Ovary (tissue), 7 donors: ENCODE measurements at regions not wholly inside any gene's neighbourhood (a gene's known extent, or its start where the extent isn't known, plus 50 kb on each side); places are given as distances from the start of the nearest gene placed in this dataset.

Experiments
- DNase-seq, 5 donors: peaks; one replicate each; pipeline ENCODE4 v3.0.0-alpha.2; 2019 to 2020
- H3K27ac ChIP-seq, 2 donors: fragments of 200-600 bp; one replicate each; pipeline versions ENCODE4 v1.5.1 to v1.8.0; 2019 to 2022
- H3K27me3 ChIP-seq: fragments of 200-600 bp; one replicate; pipeline ENCODE4 v1.8.0; 2022
- H3K36me3 ChIP-seq: fragments of 200-600 bp; sonication (generic); one replicate; pipeline ENCODE4 v1.5.1; 2019
- H3K4me1 ChIP-seq: one replicate; pipeline ENCODE4 v1.8.1; 2013; ENCODE audit warnings: mild to moderate bottlenecking, moderate library complexity; ENCODE audit not compliant: insufficient read depth
- H3K4me3 ChIP-seq: fragments of 200-600 bp; sonication (generic); one replicate; pipeline ENCODE4 v1.5.1; 2017
- H3K9me3 ChIP-seq, 2 donors: fragments of 200-600 bp in 1 of 2; sonication (generic) in 1 of 2; one replicate each; pipeline versions ENCODE4 v1.5.1 to v1.8.1; 2013 to 2019; ENCODE audit warnings: mild to moderate bottlenecking in 1 of 2, moderate library complexity in 1 of 2
- EP300 ChIP-seq: sonication (generic); formaldehyde crosslinking; IDR thresholded peaks from one replicate; pipeline ENCODE4 v1.6.1; 2017; ENCODE audit warnings: antibody characterized with exemption
- POLR2A ChIP-seq: fragments of 450-650 bp; IDR thresholded peaks from one replicate; pipeline ENCODE4 v1.6.1; 2017; ENCODE audit warnings: antibody characterized with exemption, mild to moderate bottlenecking, moderate library complexity
- WGBS, 3 donors: extraction: QIAGEN DNeasy Blood & Tissue Kit in 1 of 3; methylation state at CpG; one replicate each; pipeline versions ENCODE4 v1.1.5 to v1.1.7; 2013 to 2017; 5-methylcytosine and 5-hydroxymethylcytosine counted together
- intact Hi-C, 4 donors: fragments of 100-400 bp; cut with DNase I; formaldehyde crosslinking; loops; one replicate each; pipeline versions ENCODE4 v1.11.0 to v1.15.1; 2022 to 2023
- TF ChIP-seq, protein P1 (sequence below), 3 donors: fragments of 450-650 bp in 2 of 3; fragments of 200-600 bp in 1 of 3; IDR thresholded peaks; one replicate each; pipeline versions ENCODE4 v1.5.1 to v1.8.0; 2016 to 2022; ENCODE audit warnings: antibody characterized with exemption in 3 of 3, mild to moderate bottlenecking in 1 of 3
- donor health status: DM: no; HTN: no; CAD: no; lungs with moderate emphysema.
- donor health status: DM: no; HTN: no; CAD: no.
- donor health status: Bipolar disorder and iron deficiency.
- donor health status: DM: no; HTN: no; CAD: no.
- donor health status: DM: yes; HTN: yes; CAD: no.

DNA sequence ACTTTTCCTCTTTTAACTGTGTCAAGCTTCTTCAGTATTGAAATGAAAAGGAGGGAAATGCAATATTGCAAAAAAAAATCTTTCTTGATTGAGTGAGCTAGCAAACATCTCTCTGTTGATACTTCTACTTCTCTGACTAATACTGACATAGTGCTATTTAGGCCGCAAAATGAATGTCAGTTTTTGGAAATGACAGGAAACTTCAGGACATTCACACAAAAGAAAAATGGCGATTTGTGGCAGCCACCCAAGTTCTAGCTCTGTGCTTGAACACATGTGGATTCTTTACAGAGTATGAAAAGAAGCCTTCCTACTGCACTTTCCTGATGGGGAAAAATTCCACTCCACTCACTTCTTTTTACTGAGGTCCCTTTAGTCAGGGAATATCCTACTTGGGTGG, 486.8 kb upstream of the ALCAM start:
- intact Hi-C loops = no loop called here
- Histone ChIP-seq H3K9me3 (no peaks in the 10 kb centered on the region), H3K27ac (no peak overlapping the region), H3K4me1 (no peaks in the 10 kb centered on the region), H3K4me3 (no peak overlapping the region), H3K36me3 (no peaks in the 10 kb centered on the region), H3K27me3 (no peaks in the 10 kb centered on the region)
- TF ChIP-seq POLR2A (no peak), EP300 (no peak)
- TF ChIP-seq, protein P1, sequence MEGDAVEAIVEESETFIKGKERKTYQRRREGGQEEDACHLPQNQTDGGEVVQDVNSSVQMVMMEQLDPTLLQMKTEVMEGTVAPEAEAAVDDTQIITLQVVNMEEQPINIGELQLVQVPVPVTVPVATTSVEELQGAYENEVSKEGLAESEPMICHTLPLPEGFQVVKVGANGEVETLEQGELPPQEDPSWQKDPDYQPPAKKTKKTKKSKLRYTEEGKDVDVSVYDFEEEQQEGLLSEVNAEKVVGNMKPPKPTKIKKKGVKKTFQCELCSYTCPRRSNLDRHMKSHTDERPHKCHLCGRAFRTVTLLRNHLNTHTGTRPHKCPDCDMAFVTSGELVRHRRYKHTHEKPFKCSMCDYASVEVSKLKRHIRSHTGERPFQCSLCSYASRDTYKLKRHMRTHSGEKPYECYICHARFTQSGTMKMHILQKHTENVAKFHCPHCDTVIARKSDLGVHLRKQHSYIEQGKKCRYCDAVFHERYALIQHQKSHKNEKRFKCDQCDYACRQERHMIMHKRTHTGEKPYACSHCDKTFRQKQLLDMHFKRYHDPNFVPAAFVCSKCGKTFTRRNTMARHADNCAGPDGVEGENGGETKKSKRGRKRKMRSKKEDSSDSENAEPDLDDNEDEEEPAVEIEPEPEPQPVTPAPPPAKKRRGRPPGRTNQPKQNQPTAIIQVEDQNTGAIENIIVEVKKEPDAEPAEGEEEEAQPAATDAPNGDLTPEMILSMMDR (IDR thresholded peaks at IDR 0.05) = no peak
- no peak for DNase-seq
- 73 to 85% (median 83%) methylated on average over 2 of the region's 2 CpGs for WGBS, 3 donors

DNA sequence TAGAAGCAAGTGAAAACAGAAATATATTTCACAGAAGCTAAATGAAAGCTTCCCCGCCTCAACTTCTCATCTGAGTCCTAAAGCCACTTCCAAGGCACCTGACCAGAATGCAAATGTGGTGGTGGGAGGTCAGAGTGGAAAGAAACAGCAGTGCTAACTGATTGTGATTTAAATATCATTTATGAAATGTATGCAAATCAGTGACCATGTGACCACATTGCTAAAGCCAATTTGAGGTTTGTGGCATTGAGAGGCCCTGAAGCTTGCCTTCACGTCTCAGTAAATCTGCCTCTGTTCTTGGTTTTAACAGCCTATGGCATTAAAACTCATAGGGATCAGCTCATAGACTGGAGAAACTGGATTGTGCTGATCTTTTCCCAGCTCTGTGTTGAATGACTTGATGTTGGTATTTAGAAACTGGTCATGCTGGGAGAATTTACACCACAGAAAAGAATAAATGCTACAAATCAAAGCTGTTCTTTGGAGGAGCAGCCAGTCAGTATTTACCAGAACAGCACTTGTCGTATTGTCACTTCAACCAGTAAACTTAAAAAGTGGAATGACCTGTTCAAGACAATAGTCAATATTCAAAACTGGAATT, 481.4 kb upstream of the ALCAM start:
- WGBS, 3 donors = 90 to 97% (median 93%) methylated on average over 3 of the region's 3 CpGs

DNA sequence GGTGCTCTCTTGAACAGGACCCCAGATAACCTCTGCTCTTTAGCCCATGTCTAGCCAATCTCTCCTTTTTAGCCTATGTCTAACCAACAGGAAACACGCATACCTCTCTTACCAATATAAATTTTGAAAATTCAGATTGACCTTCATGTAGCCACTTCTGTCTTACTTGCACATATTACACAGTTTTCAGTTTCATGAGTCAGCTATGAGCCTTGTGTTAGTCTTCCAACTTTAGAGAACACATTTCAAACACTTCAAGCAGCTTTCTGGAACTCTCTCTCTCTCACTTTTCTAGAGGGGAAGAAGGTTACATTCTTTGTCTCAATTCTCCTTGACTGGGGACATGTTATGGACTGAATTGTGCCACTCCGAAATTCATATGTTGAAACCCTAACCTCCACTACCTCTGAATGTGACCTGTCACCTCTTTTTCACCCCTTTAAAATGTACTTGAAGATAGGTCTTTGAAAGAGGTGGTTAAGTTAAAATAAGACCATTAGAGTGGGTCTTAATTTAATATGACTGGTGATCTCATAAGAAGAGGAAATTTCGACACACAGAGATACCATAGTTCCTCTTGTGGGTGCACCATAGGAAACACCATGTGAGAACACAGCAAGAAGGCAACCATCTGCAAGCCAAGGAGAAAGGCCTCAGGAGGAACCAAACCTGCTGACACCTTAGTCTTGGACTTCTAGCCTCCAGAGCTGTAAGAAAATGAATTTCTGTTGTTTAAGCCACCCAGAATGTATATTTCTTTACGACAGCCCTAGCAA, 480.3 kb upstream of the ALCAM start:
- TF ChIP-seq POLR2A (no peak), EP300 (no peak)
- TF ChIP-seq, protein P1 (IDR thresholded peaks at IDR 0.05) = no peak
- no peak overlapping the region for H3K27ac ChIP-seq
- no peaks in the 10 kb centered on the region for H3K27me3 ChIP-seq
- no peaks in the 10 kb centered on the region for H3K9me3 ChIP-seq
- intact Hi-C loops = no loop called here
- DNase-seq = no peak
- H3K4me1 ChIP-seq = no peaks in the 10 kb centered on the region
- no peaks in the 10 kb centered on the region for H3K36me3 ChIP-seq
- 87 to 93% (median 91%) methylated on average over 4 of the region's 4 CpGs for WGBS, 3 donors
- no peak overlapping the region for H3K4me3 ChIP-seq

More for the DNA sequence above, 481.4 kb upstream of the ALCAM start:
- Histone ChIP-seq H3K4me3 (no peak overlapping the region), H3K4me1 (no peaks in the 10 kb centered on the region), H3K27me3 (no peaks in the 10 kb centered on the region), H3K9me3 (no peaks in the 10 kb centered on the region), H3K36me3 (no peaks in the 10 kb centered on the region), H3K27ac (no peak overlapping the region)
- no peak for DNase-seq
- intact Hi-C loops = no loop called here
- TF ChIP-seq POLR2A (no peak), EP300 (no peak)
- TF ChIP-seq, protein P1 (IDR thresholded peaks at IDR 0.05) = no peak

DNA sequence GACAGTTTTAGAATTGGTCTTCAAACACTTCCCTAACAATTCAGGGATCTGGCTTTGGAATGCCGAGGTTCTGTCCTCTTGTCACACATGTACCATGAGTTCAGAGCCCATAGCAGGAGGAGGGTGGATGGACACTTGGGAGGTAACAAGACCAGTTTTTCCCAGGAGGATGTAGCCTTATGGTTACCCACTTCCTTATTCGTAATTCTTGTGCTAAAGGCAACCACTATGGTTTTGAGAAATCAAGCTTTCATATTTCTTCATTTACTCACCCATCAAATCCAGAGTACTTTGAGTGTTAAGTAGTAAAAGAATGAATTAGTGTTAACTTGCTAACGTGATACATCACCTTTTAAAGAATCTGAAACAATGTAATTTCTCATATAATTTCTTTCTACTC, 479.6 kb upstream of the ALCAM start:
- Histone ChIP-seq H3K27ac (no peak overlapping the region), H3K27me3 (no peaks in the 10 kb centered on the region), H3K9me3 (no peaks in the 10 kb centered on the region), H3K36me3 (no peaks in the 10 kb centered on the region), H3K4me3 (no peak overlapping the region), H3K4me1 (no peaks in the 10 kb centered on the region)
- TF ChIP-seq, protein P1 (IDR thresholded peaks at IDR 0.05) = no peak
- TF ChIP-seq EP300 (no peak), POLR2A (no peak)
- 58 to 77% (median 59%) methylated on average over 3 of the region's 3 CpGs for WGBS, 3 donors
- intact Hi-C loops = no loop called here
- DNase-seq = no peak
